ENCODE measurements at regions not wholly inside any gene's neighbourhood (a gene's known extent, or its start where the extent isn't known, plus 50 kb on each side); places are given as distances from the start of the nearest gene placed in this dataset.

GRCh38 chr10:123492016-123492415 lies 174.1 kb upstream of the GPR26 start:
- no peak for TF ChIP-seq HDGF (IDR thresholded peaks at IDR 0.05; ENCODE audit: borderline replicate concordance)
- no peak for TF ChIP-seq NFRKB (IDR thresholded peaks at IDR 0.05)
- TF ChIP-seq SP1 (IDR thresholded peaks at IDR 0.05), result no peak
- TF ChIP-seq TARDBP (IDR thresholded peaks at IDR 0.05), result no peak
- no peak for TF ChIP-seq CTBP1 (IDR thresholded peaks at IDR 0.05; ENCODE audit: borderline replicate concordance)
- no peak for TF ChIP-seq ZNF384 (IDR thresholded peaks at IDR 0.05)
- TF ChIP-seq SUZ12 (IDR thresholded peaks at IDR 0.05), result no peak
- TF ChIP-seq FOXK2 (IDR thresholded peaks at IDR 0.05), result no peak
- no peak for TF ChIP-seq L3MBTL2 (conservative IDR thresholded peaks at IDR 0.05)
- no peak for TF ChIP-seq FOXA1 (IDR thresholded peaks at IDR 0.05)
- no peak for TF ChIP-seq FOXM1 (IDR thresholded peaks at IDR 0.05; ENCODE audit: borderline replicate concordance)
- no peak for TF ChIP-seq ARNT (IDR thresholded peaks at IDR 0.05)
- no peak for TF ChIP-seq ELF4 (IDR thresholded peaks at IDR 0.05)
- TF ChIP-seq PKNOX1 (IDR thresholded peaks at IDR 0.05), result no peak

All from HEK293T (cell line).